Fibroblast of the aortic adventitia (primary cell): ENCODE measurements at regions not wholly inside any gene's neighbourhood (a gene's known extent, or its start where the extent isn't known, plus 50 kb on each side); places are given as distances from the start of the nearest gene placed in this dataset.

ENCODE experiments used
- DNase-seq: peaks from one replicate; pipeline ENCODE4 v3.0.0-alpha.2; 2010; ENCODE audit warnings: low read depth
- H3K4me3 ChIP-seq: 2 replicates; pipeline ENCODE4 v1.5.1; 2011; ENCODE audit warnings: low read depth, mild to moderate bottlenecking, control low read depth, low read length, moderate library complexity
- CTCF ChIP-seq: IDR thresholded peaks from 2 replicates; pipeline ENCODE4 v1.5.1; 2011; ENCODE audit warnings: mild to moderate bottlenecking, low read length, control low read depth, inconsistent platforms; ENCODE audit not compliant: insufficient read depth

GRCh38 chr10:83222832-83223742 lies 916.2 kb upstream of the GHITM start:
- TF ChIP-seq CTCF, result no peak
- no peak overlapping the region for H3K4me3 ChIP-seq
- DNase-seq, result no peak

- no peak for TF ChIP-seq CTCF
- DNase-seq, result no peak
- H3K4me3 ChIP-seq, result no peak overlapping the region
Observed at GRCh38 chr10:83225781-83226180, 913.5 kb upstream of the GHITM start.

- H3K4me3 ChIP-seq, result no peak overlapping the region
- no peak for TF ChIP-seq CTCF
- DNase-seq, result no peak
Observed at GRCh38 chr10:83229991-83230390, 909.3 kb upstream of the GHITM start.

GRCh38 chr10:83233691-83234090 lies 905.6 kb upstream of the GHITM start:
- DNase-seq, result no peak
- TF ChIP-seq CTCF, result no peak

GRCh38 chr10:83248106-83248631 lies 891.1 kb upstream of the GHITM start:
- no peak for DNase-seq
- no peak for TF ChIP-seq CTCF
- no peak overlapping the region for H3K4me3 ChIP-seq

More at GRCh38 chr10:83233691-83234090, 905.6 kb upstream of the GHITM start:
- H3K4me3 ChIP-seq, result no peak overlapping the region

- H3K4me3 ChIP-seq, result no peak overlapping the region
- TF ChIP-seq CTCF, result no peak
Observed at GRCh38 chr10:83250396-83250795, 888.9 kb upstream of the GHITM start.

More at GRCh38 chr10:83250396-83250795, 888.9 kb upstream of the GHITM start:
- no peak for DNase-seq
